NB4 (cell line): ENCODE measurements at regions not wholly inside any gene's neighbourhood (a gene's known extent, or its start where the extent isn't known, plus 50 kb on each side); places are given as distances from the start of the nearest gene placed in this dataset.

Source experiments
- CTCF ChIP-seq: IDR thresholded peaks from one replicate; pipeline ENCODE4 v1.5.1; 2012; ENCODE audit warnings: low read depth, low read length
- MYC ChIP-seq: IDR thresholded peaks from 2 replicates; pipeline ENCODE4 v1.6.1; 2011; ENCODE audit warnings: low read depth, low read length
- POLR2A ChIP-seq: IDR thresholded peaks from 2 replicates; pipeline ENCODE4 v1.6.1; 2011; ENCODE audit warnings: mild to moderate bottlenecking; ENCODE audit not compliant: insufficient read length; ENCODE audit errors: extremely low read depth

GRCh38 chr6:116986819-116987218 lies 109.8 kb downstream of the RFX6 start:
- TF ChIP-seq CTCF (no peak), POLR2A (no peak), MYC (no peak)
